Loucy (cell line): ENCODE measurements at regions not wholly inside any gene's neighbourhood (a gene's known extent, or its start where the extent isn't known, plus 50 kb on each side); places are given as distances from the start of the nearest gene placed in this dataset.

Experiments
- EZH2phosphoT487 ChIP-seq: fragments of 200-600 bp; IDR thresholded peaks from 2 replicates; pipeline ENCODE4 v1.6.1; 2018; ENCODE audit warnings: antibody characterized with exemption, mild to moderate bottlenecking, moderate library complexity, borderline replicate concordance
- TF ChIP-seq, protein P1 (sequence below): fragments of 200-600 bp; sonication (generic); conservative IDR thresholded peaks from 2 replicates; pipeline ENCODE4 v1.5.1; 2014; ENCODE audit warnings: mild to moderate bottlenecking, antibody characterized with exemption, low read length

DNA sequence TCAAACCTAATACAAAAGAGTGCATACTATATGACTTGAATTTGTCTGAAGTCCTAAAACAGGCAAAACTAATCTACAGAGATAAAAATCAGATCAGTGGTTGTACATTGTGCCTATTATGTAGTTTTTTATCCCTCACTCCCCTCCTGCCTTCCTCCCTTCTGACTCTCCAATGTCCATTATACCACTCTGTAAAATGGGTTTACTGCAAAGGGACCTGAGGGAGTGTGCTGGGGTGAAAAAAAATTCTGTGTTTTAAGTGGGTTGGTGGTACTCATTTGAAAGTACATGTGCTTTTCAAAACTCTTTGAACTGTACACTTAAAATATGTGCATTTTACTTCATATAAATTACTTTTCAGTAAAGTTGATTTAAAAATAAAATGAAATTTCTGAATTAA is 89.0 kb upstream of the UBE2E3 start:
- TF ChIP-seq, protein P1, sequence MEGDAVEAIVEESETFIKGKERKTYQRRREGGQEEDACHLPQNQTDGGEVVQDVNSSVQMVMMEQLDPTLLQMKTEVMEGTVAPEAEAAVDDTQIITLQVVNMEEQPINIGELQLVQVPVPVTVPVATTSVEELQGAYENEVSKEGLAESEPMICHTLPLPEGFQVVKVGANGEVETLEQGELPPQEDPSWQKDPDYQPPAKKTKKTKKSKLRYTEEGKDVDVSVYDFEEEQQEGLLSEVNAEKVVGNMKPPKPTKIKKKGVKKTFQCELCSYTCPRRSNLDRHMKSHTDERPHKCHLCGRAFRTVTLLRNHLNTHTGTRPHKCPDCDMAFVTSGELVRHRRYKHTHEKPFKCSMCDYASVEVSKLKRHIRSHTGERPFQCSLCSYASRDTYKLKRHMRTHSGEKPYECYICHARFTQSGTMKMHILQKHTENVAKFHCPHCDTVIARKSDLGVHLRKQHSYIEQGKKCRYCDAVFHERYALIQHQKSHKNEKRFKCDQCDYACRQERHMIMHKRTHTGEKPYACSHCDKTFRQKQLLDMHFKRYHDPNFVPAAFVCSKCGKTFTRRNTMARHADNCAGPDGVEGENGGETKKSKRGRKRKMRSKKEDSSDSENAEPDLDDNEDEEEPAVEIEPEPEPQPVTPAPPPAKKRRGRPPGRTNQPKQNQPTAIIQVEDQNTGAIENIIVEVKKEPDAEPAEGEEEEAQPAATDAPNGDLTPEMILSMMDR = no peak
- no peak for TF ChIP-seq EZH2phosphoT487
